CD14-positive monocyte (primary cell): ENCODE measurements at regions not wholly inside any gene's neighbourhood (a gene's known extent, or its start where the extent isn't known, plus 50 kb on each side); places are given as distances from the start of the nearest gene placed in this dataset.

Source experiments
- DNase-seq, 3 donors: peaks; one replicate each; pipeline ENCODE4 v3.0.0-alpha.2; 2011 to 2022
- H2AFZ ChIP-seq: 2 replicates; pipeline ENCODE4 v1.6.0; 2012; ENCODE audit warnings: mild to moderate bottlenecking, low read depth, low read length, inconsistent platforms; ENCODE audit not compliant: insufficient read depth, poor library complexity, severe bottlenecking
- H3K27ac ChIP-seq, 2 donors: 1 replicate in 1 of 2; 2 replicates in 1 of 2; pipeline ENCODE4 v1.5.1; 2012 to 2013; ENCODE audit warnings: low read length in 2 of 2, control low read depth in 1 of 2, inconsistent platforms in 1 of 2, low read depth in 1 of 2, mild to moderate bottlenecking in 1 of 2
- H3K27me3 ChIP-seq, 2 donors: one replicate each; pipeline versions ENCODE4 v1.6.0 to v1.6.1; 2011 to 2013; ENCODE audit warnings: low read length in 2 of 2; ENCODE audit not compliant: control insufficient read depth in 2 of 2, insufficient read depth in 2 of 2
- H3K36me3 ChIP-seq, 2 donors: replicated peaks in 1 of 2; 1 replicate in 1 of 2; 2 replicates in 1 of 2; pipeline versions ENCODE4 v1.5.1 to v1.6.1; 2012 to 2013; ENCODE audit warnings: low read length in 2 of 2, control low read depth in 1 of 2, inconsistent platforms in 1 of 2, mild to moderate bottlenecking in 1 of 2; ENCODE audit not compliant: insufficient read depth in 2 of 2, control insufficient read depth in 1 of 2
- H3K4me1 ChIP-seq, 2 donors: 1 replicate in 1 of 2; 2 replicates in 1 of 2; pipeline versions ENCODE4 v1.5.1 to v1.6.1; 2012 to 2013; ENCODE audit warnings: low read length in 2 of 2, control low read depth in 1 of 2, inconsistent platforms in 1 of 2, mild to moderate bottlenecking in 1 of 2, moderate library complexity in 1 of 2; ENCODE audit not compliant: insufficient read depth in 2 of 2, control insufficient read depth in 1 of 2
- H3K4me2 ChIP-seq: replicated peaks from 2 replicates; pipeline ENCODE3; 2012; ENCODE audit warnings: low read length, moderate library complexity, mild to moderate bottlenecking; ENCODE audit not compliant: poor library complexity, severe bottlenecking; ENCODE audit errors: extremely low read depth
- H3K4me3 ChIP-seq, 3 experiments: fragments of 200-600 bp in 1 of 3; sonication (generic) in 1 of 3; replicated peaks in 1 of 3; 1 replicate in 2 of 3; 2 replicates in 1 of 3; pipeline ENCODE4 v1.5.1; 2011 to 2013; ENCODE audit warnings: low read length in 3 of 3, mild to moderate bottlenecking in 3 of 3, control low read depth in 2 of 3, low read depth in 2 of 3, inconsistent platforms in 1 of 3, moderate library complexity in 1 of 3
- H3K79me2 ChIP-seq: 2 replicates; pipeline ENCODE4 v1.6.0; 2012; ENCODE audit warnings: mild to moderate bottlenecking, control low read depth, inconsistent platforms, low read length, moderate library complexity; ENCODE audit not compliant: insufficient read depth
- H3K9ac ChIP-seq: 2 replicates; pipeline ENCODE4 v1.6.0; 2017; ENCODE audit warnings: low read length, mild to moderate bottlenecking; ENCODE audit not compliant: insufficient read depth, poor library complexity, severe bottlenecking
- H3K9me3 ChIP-seq, 2 donors: replicated peaks in 1 of 2; 1 replicate in 1 of 2; 2 replicates in 1 of 2; pipeline versions ENCODE4 v1.5.1 to v1.6.1; 2012 to 2013; ENCODE audit warnings: low read length in 2 of 2, control low read depth in 1 of 2; ENCODE audit not compliant: control insufficient read depth in 1 of 2, insufficient read depth in 1 of 2
- H4K20me1 ChIP-seq: 2 replicates; pipeline ENCODE4 v1.6.0; 2012; ENCODE audit warnings: mild to moderate bottlenecking, low read length, control low read depth, moderate library complexity; ENCODE audit not compliant: insufficient read depth
- H3K27ac Mint-ChIP-seq, 7 donors: one replicate each; pipeline ENCODE4 v1.8.0; 2020; ENCODE audit warnings: mild to moderate bottlenecking in 7 of 7, mixed read lengths in 7 of 7, moderate library complexity in 6 of 7, inconsistent platforms in 2 of 7
- H3K27me3 Mint-ChIP-seq, 3 donors: one replicate each; pipeline ENCODE4 v1.8.0; 2021 to 2022; ENCODE audit warnings: low read depth in 3 of 3, mild to moderate bottlenecking in 3 of 3, mixed read lengths in 3 of 3, moderate library complexity in 3 of 3, inconsistent platforms in 1 of 3
- H3K36me3 Mint-ChIP-seq, 2 donors: one replicate each; pipeline ENCODE4 v1.8.0; 2020; ENCODE audit warnings: mixed read lengths in 2 of 2, inconsistent platforms in 1 of 2, mild to moderate bottlenecking in 1 of 2
- H3K4me1 Mint-ChIP-seq: one replicate; pipeline ENCODE4 v1.8.0; 2020; ENCODE audit warnings: mild to moderate bottlenecking, mixed read lengths
- H3K4me3 Mint-ChIP-seq, 2 donors: one replicate each; pipeline ENCODE4 v1.8.0; 2020; ENCODE audit warnings: mild to moderate bottlenecking in 2 of 2, mixed read lengths in 2 of 2, moderate library complexity in 1 of 2
- H3K9me3 Mint-ChIP-seq, 7 donors: one replicate each; pipeline ENCODE4 v1.8.0; 2020 to 2022; ENCODE audit warnings: mixed read lengths in 7 of 7, mild to moderate bottlenecking in 6 of 7, moderate library complexity in 6 of 7, inconsistent platforms in 2 of 7
- WGBS: methylation state at CpG from one replicate; pipeline ENCODE4 v1.1.5; 2013; ENCODE audit warnings: missing lambda C conversion rate; ENCODE audit not compliant: insufficient coverage; 5-methylcytosine and 5-hydroxymethylcytosine counted together
- intact Hi-C, 2 donors: fragments of 100-400 bp; cut with micrococcal nuclease; formaldehyde crosslinking; loops; one replicate each; pipeline versions ENCODE4 v1.15.0 to v1.15.1; 2023
- TF ChIP-seq, protein P1 (sequence below): fragments of 200-600 bp; IDR thresholded peaks from one replicate; pipeline ENCODE4 v1.8.0; 2022; ENCODE audit warnings: antibody characterized with exemption, mild to moderate bottlenecking

- Histone ChIP-seq H3K27me3 (no peaks in the 10 kb centered on the region), H2AFZ (no peak overlapping the region), H3K36me3 (no peaks in the 10 kb centered on the region), H3K9me3 (peaks cover 0 to 3% of the 10 kb centered on the region in 2 donors), H3K4me3 (no peak overlapping the region), H4K20me1 (no peaks in the 10 kb centered on the region), H3K4me1 (no peaks in the 10 kb centered on the region), H3K27ac (no peak overlapping the region), H3K79me2 (no peaks in the 10 kb centered on the region), H3K4me2 (no peak overlapping the region), H3K9ac (no peak overlapping the region)
- Mint-ChIP-seq H3K36me3 (no peaks in the 10 kb centered on the region), H3K27me3 (peaks cover 0 to 2% (median 0%) of the 10 kb centered on the region in 3 donors), H3K27ac (no peak overlapping the region), H3K4me1 (no peaks in the 10 kb centered on the region), H3K9me3 (peaks cover 0 to 11% (median 4%) of the 10 kb centered on the region in 7 donors), H3K4me3 (no peak overlapping the region)
- DNase-seq: no peak
- TF ChIP-seq, protein P1, sequence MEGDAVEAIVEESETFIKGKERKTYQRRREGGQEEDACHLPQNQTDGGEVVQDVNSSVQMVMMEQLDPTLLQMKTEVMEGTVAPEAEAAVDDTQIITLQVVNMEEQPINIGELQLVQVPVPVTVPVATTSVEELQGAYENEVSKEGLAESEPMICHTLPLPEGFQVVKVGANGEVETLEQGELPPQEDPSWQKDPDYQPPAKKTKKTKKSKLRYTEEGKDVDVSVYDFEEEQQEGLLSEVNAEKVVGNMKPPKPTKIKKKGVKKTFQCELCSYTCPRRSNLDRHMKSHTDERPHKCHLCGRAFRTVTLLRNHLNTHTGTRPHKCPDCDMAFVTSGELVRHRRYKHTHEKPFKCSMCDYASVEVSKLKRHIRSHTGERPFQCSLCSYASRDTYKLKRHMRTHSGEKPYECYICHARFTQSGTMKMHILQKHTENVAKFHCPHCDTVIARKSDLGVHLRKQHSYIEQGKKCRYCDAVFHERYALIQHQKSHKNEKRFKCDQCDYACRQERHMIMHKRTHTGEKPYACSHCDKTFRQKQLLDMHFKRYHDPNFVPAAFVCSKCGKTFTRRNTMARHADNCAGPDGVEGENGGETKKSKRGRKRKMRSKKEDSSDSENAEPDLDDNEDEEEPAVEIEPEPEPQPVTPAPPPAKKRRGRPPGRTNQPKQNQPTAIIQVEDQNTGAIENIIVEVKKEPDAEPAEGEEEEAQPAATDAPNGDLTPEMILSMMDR: no peak
- intact Hi-C loops: no loop called here
These were observed 311.9 kb upstream of the KLHL29 start for GRCh38 chr2:23073056-23073455.

GRCh38 chr2:23073671-23074070, 311.3 kb upstream of the KLHL29 start:
- H3K79me2 ChIP-seq: no peaks in the 10 kb centered on the region
- intact Hi-C loops: no loop called here
- H3K36me3 Mint-ChIP-seq: no peaks in the 10 kb centered on the region
- no peaks in the 10 kb centered on the region for H3K4me1 Mint-ChIP-seq
- H3K27ac ChIP-seq: no peak overlapping the region
- no peaks in the 10 kb centered on the region for H3K27me3 ChIP-seq
- H3K4me3 ChIP-seq: no peak overlapping the region
- no peak overlapping the region for H2AFZ ChIP-seq
- TF ChIP-seq, protein P1: no peak
- peaks cover 0 to 7% (median 4%) of the 10 kb centered on the region in 7 donors for H3K9me3 Mint-ChIP-seq
- WGBS: no CpG with 5 or more reads among the region's 2 CpGs
- H3K4me3 Mint-ChIP-seq: no peak overlapping the region
- no peaks in the 10 kb centered on the region for H3K36me3 ChIP-seq
- no peak overlapping the region for H3K27ac Mint-ChIP-seq
- no peak overlapping the region for H3K9ac ChIP-seq
- H3K4me2 ChIP-seq: no peak overlapping the region
- peaks cover 0 to 1% of the 10 kb centered on the region in 2 donors for H3K9me3 ChIP-seq
- no peak for DNase-seq
- H4K20me1 ChIP-seq: no peaks in the 10 kb centered on the region
- H3K4me1 ChIP-seq: no peaks in the 10 kb centered on the region
- no peaks in the 10 kb centered on the region for H3K27me3 Mint-ChIP-seq
